ENCODE measurements at regions not wholly inside any gene's neighbourhood (a gene's known extent, or its start where the extent isn't known, plus 50 kb on each side); places are given as distances from the start of the nearest gene placed in this dataset.
A peak's percentile ranks its signal among the peaks of the same experiment; 100 is the strongest.

GRCh38 chr4:157980158-157980557 lies 192.7 kb downstream of the GASK1B start:
- Histone ChIP-seq H3K9me3 (ENCODE audit: insufficient read depth, low read depth, low read length) (no peaks in the 10 kb centered on the region), H3K27me3 (ENCODE audit: insufficient read depth, low read length, poor library complexity, severe bottlenecking) (no peaks in the 10 kb centered on the region), H3K4me1 (ENCODE audit: insufficient read depth, low read length, poor library complexity, severe bottlenecking) (no peaks in the 10 kb centered on the region), H3K36me3 (ENCODE audit: insufficient read depth, low read length) (no peaks in the 10 kb centered on the region), H4K20me1 (ENCODE audit: insufficient read depth, low read length, poor library complexity, severe bottlenecking) (no peaks in the 10 kb centered on the region), H2AFZ (ENCODE audit: low read length) (no peak overlapping the region), H3F3A (ENCODE audit: low read depth) (no peaks in the 10 kb centered on the region), H3K9me2 (replicated peaks; ENCODE audit: low read depth, low read length) (no peaks in the 10 kb centered on the region), H3K79me2 (ENCODE audit: insufficient read depth, low read length) (no peaks in the 10 kb centered on the region), H3K9ac (ENCODE audit: low read depth, low read length, poor library complexity, severe bottlenecking) (no peak overlapping the region), H3K4me3 (ENCODE audit: low read length, poor library complexity, severe bottlenecking) (no peak overlapping the region), H3K4me2 (ENCODE audit: low read depth, low read length, poor library complexity, severe bottlenecking) (no peak overlapping the region)
- TF ChIP-seq EZH2phosphoT487 (IDR thresholded peaks at IDR 0.05; ENCODE audit: borderline replicate concordance) = no peak
- TF ChIP-seq CTCF (conservative IDR thresholded peaks at IDR 0.05; ENCODE audit: low read length) = no peak

- H3K4me3 ChIP-seq (ENCODE audit: low read length, poor library complexity, severe bottlenecking) = no peak overlapping the region
- H3K79me2 ChIP-seq (ENCODE audit: insufficient read depth, low read length) = no peaks in the 10 kb centered on the region
- TF ChIP-seq EZH2phosphoT487 (IDR thresholded peaks at IDR 0.05; ENCODE audit: borderline replicate concordance) (no peak), CTCF (conservative IDR thresholded peaks at IDR 0.05; ENCODE audit: low read length) (peak; percentile 87)
- no peaks in the 10 kb centered on the region for H3F3A ChIP-seq (ENCODE audit: low read depth)
- H3K36me3 ChIP-seq (ENCODE audit: insufficient read depth, low read length) = no peaks in the 10 kb centered on the region
- H2AFZ ChIP-seq (ENCODE audit: low read length) = peak overlapping the region; percentile 71
- H3K4me1 ChIP-seq (ENCODE audit: insufficient read depth, low read length, poor library complexity, severe bottlenecking) = no peaks in the 10 kb centered on the region
- H3K27me3 ChIP-seq (ENCODE audit: insufficient read depth, low read length, poor library complexity, severe bottlenecking) = no peaks in the 10 kb centered on the region
- H4K20me1 ChIP-seq (ENCODE audit: insufficient read depth, low read length, poor library complexity, severe bottlenecking) = no peaks in the 10 kb centered on the region
- H3K9ac ChIP-seq (ENCODE audit: low read depth, low read length, poor library complexity, severe bottlenecking) = no peak overlapping the region
- H3K9me3 ChIP-seq (ENCODE audit: insufficient read depth, low read depth, low read length) = no peaks in the 10 kb centered on the region
- peak overlapping the region; percentile 23 for H3K4me2 ChIP-seq (ENCODE audit: low read depth, low read length, poor library complexity, severe bottlenecking)
- no peaks in the 10 kb centered on the region for H3K9me2 ChIP-seq (replicated peaks; ENCODE audit: low read depth, low read length)
These were observed 194.0 kb downstream of the GASK1B start for GRCh38 chr4:157978680-157979361.

- H3K4me2 ChIP-seq (ENCODE audit: low read depth, low read length, poor library complexity, severe bottlenecking) = no peak overlapping the region
- no peaks in the 10 kb centered on the region for H3F3A ChIP-seq (ENCODE audit: low read depth)
- no peaks in the 10 kb centered on the region for H3K79me2 ChIP-seq (ENCODE audit: insufficient read depth, low read length)
- H3K27me3 ChIP-seq (ENCODE audit: insufficient read depth, low read length, poor library complexity, severe bottlenecking) = no peaks in the 10 kb centered on the region
- TF ChIP-seq CTCF (conservative IDR thresholded peaks at IDR 0.05; ENCODE audit: low read length) (no peak), EZH2phosphoT487 (IDR thresholded peaks at IDR 0.05; ENCODE audit: borderline replicate concordance) (no peak)
- no peaks in the 10 kb centered on the region for H3K9me3 ChIP-seq (ENCODE audit: insufficient read depth, low read depth, low read length)
- no peak overlapping the region for H3K9ac ChIP-seq (ENCODE audit: low read depth, low read length, poor library complexity, severe bottlenecking)
- H3K36me3 ChIP-seq (ENCODE audit: insufficient read depth, low read length) = no peaks in the 10 kb centered on the region
- H3K4me1 ChIP-seq (ENCODE audit: insufficient read depth, low read length, poor library complexity, severe bottlenecking) = no peaks in the 10 kb centered on the region
- H2AFZ ChIP-seq (ENCODE audit: low read length) = no peak overlapping the region
- H4K20me1 ChIP-seq (ENCODE audit: insufficient read depth, low read length, poor library complexity, severe bottlenecking) = no peaks in the 10 kb centered on the region
- H3K4me3 ChIP-seq (ENCODE audit: low read length, poor library complexity, severe bottlenecking) = no peak overlapping the region
- no peaks in the 10 kb centered on the region for H3K9me2 ChIP-seq (replicated peaks; ENCODE audit: low read depth, low read length)
These were observed 195.7 kb downstream of the GASK1B start for GRCh38 chr4:157977086-157977485.

Data from Loucy (cell line).